Gastroesophageal sphincter (tissue), 3 donors: ENCODE measurements at regions not wholly inside any gene's neighbourhood (a gene's known extent, or its start where the extent isn't known, plus 50 kb on each side); places are given as distances from the start of the nearest gene placed in this dataset.

Experiments used
- CTCF ChIP-seq, 4 experiments: fragments of 200-600 bp in 2 of 4; fragments of 450-650 bp in 2 of 4; sonication (generic) in 1 of 4; IDR thresholded peaks; one replicate each; pipeline ENCODE4 v1.5.1; 2017 to 2019; ENCODE audit warnings: antibody characterized with exemption in 4 of 4, mild to moderate bottlenecking in 2 of 4, moderate library complexity in 2 of 4
- EP300 ChIP-seq: sonication (generic); formaldehyde crosslinking; IDR thresholded peaks from one replicate; pipeline ENCODE4 v1.6.1; 2017; ENCODE audit warnings: antibody characterized with exemption, mild to moderate bottlenecking
- POLR2AphosphoS5 ChIP-seq: sonication (generic); formaldehyde crosslinking; IDR thresholded peaks from one replicate; pipeline ENCODE4 v1.6.1; 2017; ENCODE audit warnings: antibody characterized with exemption

DNA sequence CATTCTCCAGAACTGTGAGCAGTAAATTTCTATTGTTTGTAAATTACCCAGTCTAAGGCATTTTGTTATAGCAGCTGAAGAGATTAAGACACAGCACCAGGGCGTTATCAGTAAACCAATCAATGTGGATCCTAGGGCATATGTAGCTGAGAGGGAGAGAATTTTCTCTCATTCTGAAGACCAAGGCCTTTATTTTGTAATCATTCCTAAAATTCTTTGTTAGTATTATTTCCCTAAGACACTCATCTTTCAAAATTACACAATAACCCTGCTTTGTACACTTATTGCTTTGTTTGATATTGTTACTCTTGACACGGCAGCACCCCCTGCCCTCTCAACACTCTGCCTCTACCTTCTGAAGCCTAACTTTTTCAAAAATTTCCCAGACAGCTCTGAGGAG lies 419.1 kb downstream of the SLC4A3 start:
- no peak for TF ChIP-seq CTCF (IDR thresholded peaks at IDR 0.05)
- TF ChIP-seq POLR2AphosphoS5, result no peak
- TF ChIP-seq EP300, result no peak
